SU-DHL-6 (cell line): ENCODE measurements at regions not wholly inside any gene's neighbourhood (a gene's known extent, or its start where the extent isn't known, plus 50 kb on each side); places are given as distances from the start of the nearest gene placed in this dataset.

ENCODE experiments used
- CTCF ChIP-seq: fragments of 200-600 bp; sonication (generic); IDR thresholded peaks from one replicate; pipeline ENCODE4 v1.5.1; 2017; ENCODE audit warnings: antibody characterized with exemption, mild to moderate bottlenecking, low read length, moderate library complexity; ENCODE audit not compliant: insufficient read depth, poor library complexity, severe bottlenecking
- EZH2phosphoT487 ChIP-seq: fragments of 200-600 bp; sonication (generic), shearing (Covaris generic); conservative IDR thresholded peaks from 2 replicates; pipeline ENCODE4 v1.6.1; 2018; ENCODE audit warnings: mild to moderate bottlenecking, antibody characterized with exemption, low read length, moderate library complexity, mixed read lengths

- TF ChIP-seq CTCF: no peak
- no peak for TF ChIP-seq EZH2phosphoT487
Observed at GRCh38 chr13:30119476-30119875, 187.9 kb downstream of the KATNAL1 start.
